Stimulated activated naive CD8-positive, alpha-beta T cell treated with anti-CD3 and anti-CD28 coated beads, Interleukin-15, amount 100 ng/mL, for 72 hours (primary cell): ENCODE measurements at regions not wholly inside any gene's neighbourhood (a gene's known extent, or its start where the extent isn't known, plus 50 kb on each side); places are given as distances from the start of the nearest gene placed in this dataset.

Experiments
- ATAC-seq: fragments of 150-1000 bp; cut with Tn5 transposase; 2 replicates; pipeline ENCODE4 v1.10.0; 2021; ENCODE audit warnings: mild to moderate bottlenecking, moderate library complexity
- DNase-seq, 2 donors: peaks; one replicate each; pipeline ENCODE4 v3.0.0; 2021 to 2022
- H3K27ac Mint-ChIP-seq, 2 donors: one replicate each; pipeline ENCODE4 v1.8.0; 2022; ENCODE audit warnings: mild to moderate bottlenecking in 2 of 2, mixed read lengths in 2 of 2, moderate library complexity in 2 of 2
- H3K27me3 Mint-ChIP-seq: one replicate; pipeline ENCODE4 v1.8.0; 2022; ENCODE audit warnings: mixed read lengths
- H3K4me1 Mint-ChIP-seq: one replicate; pipeline ENCODE4 v1.8.0; 2022; ENCODE audit warnings: mild to moderate bottlenecking, mixed read lengths
- H3K4me3 Mint-ChIP-seq, 2 donors: one replicate each; pipeline ENCODE4 v1.8.0; 2022; ENCODE audit warnings: mild to moderate bottlenecking in 2 of 2, mixed read lengths in 2 of 2, moderate library complexity in 1 of 2
- H3K9me3 Mint-ChIP-seq, 2 donors: one replicate each; pipeline ENCODE4 v1.8.0; 2022; ENCODE audit warnings: mixed read lengths in 2 of 2

GRCh38 chr3:30495172-30496065 lies 111.0 kb upstream of the TGFBR2 start:
- peaks cover 0 to 1% of the 10 kb centered on the region in 2 donors for H3K9me3 Mint-ChIP-seq
- ATAC-seq (no peak), DNase-seq (no peak)
- peak overlapping the region in 1 of 2 donors; percentile 24 for H3K27ac Mint-ChIP-seq
- no peaks in the 10 kb centered on the region for H3K27me3 Mint-ChIP-seq
- peaks cover 35% of the 10 kb centered on the region for H3K4me1 Mint-ChIP-seq
- H3K4me3 Mint-ChIP-seq, result peak overlapping the region; percentile 43 to 59

- DNase-seq (peak in 1 of 2 donors; percentile 12), ATAC-seq (no peak)
- Mint-ChIP-seq H3K27me3 (no peaks in the 10 kb centered on the region), H3K9me3 (no peaks in the 10 kb centered on the region), H3K4me3 (peak overlapping the region; percentile 45 to 59), H3K27ac (peak overlapping the region; percentile 48 to 64), H3K4me1 (peaks cover 44% of the 10 kb centered on the region)
Observed at GRCh38 chr3:30496066-30496966, 110.1 kb upstream of the TGFBR2 start.

GRCh38 chr3:30498587-30498967 lies 107.8 kb upstream of the TGFBR2 start:
- no peaks in the 10 kb centered on the region for H3K27me3 Mint-ChIP-seq
- no peak overlapping the region for H3K27ac Mint-ChIP-seq
- no peak for ATAC-seq
- no peaks in the 10 kb centered on the region for H3K9me3 Mint-ChIP-seq
- peaks cover 66% of the 10 kb centered on the region for H3K4me1 Mint-ChIP-seq
- DNase-seq, result no peak
- no peak overlapping the region for H3K4me3 Mint-ChIP-seq

GRCh38 chr3:30500666-30501399 lies 105.6 kb upstream of the TGFBR2 start:
- H3K27me3 Mint-ChIP-seq, result no peaks in the 10 kb centered on the region
- peak overlapping the region in 1 of 2 donors; percentile 1 for H3K27ac Mint-ChIP-seq
- peak overlapping the region in 1 of 2 donors; percentile 53 for H3K4me3 Mint-ChIP-seq
- H3K4me1 Mint-ChIP-seq, result peaks cover 50% of the 10 kb centered on the region
- H3K9me3 Mint-ChIP-seq, result peaks cover 0 to 1% of the 10 kb centered on the region in 2 donors
- ATAC-seq, result peak; percentile 87
- DNase-seq, result peak in 1 of 2 donors; percentile 28

GRCh38 chr3:30501526-30501925 lies 104.9 kb upstream of the TGFBR2 start:
- Mint-ChIP-seq H3K4me1 (peaks cover 43% of the 10 kb centered on the region), H3K4me3 (no peak overlapping the region), H3K27me3 (no peaks in the 10 kb centered on the region), H3K27ac (no peak overlapping the region), H3K9me3 (peaks cover 0 to 8% of the 10 kb centered on the region in 2 donors)
- ATAC-seq (no peak), DNase-seq (no peak)

- H3K4me1 Mint-ChIP-seq, result peaks cover 36% of the 10 kb centered on the region
- H3K4me3 Mint-ChIP-seq, result no peak overlapping the region
- ATAC-seq, result no peak
- no peak for DNase-seq
- H3K9me3 Mint-ChIP-seq, result peaks cover 0 to 9% of the 10 kb centered on the region in 2 donors
- H3K27ac Mint-ChIP-seq, result no peak overlapping the region
- no peaks in the 10 kb centered on the region for H3K27me3 Mint-ChIP-seq
Observed at GRCh38 chr3:30502051-30502741, 104.2 kb upstream of the TGFBR2 start.

GRCh38 chr3:30502742-30503073 lies 103.7 kb upstream of the TGFBR2 start:
- peak overlapping the region in 1 of 2 donors; percentile 21 for H3K27ac Mint-ChIP-seq
- H3K4me1 Mint-ChIP-seq, result peaks cover 36% of the 10 kb centered on the region
- H3K27me3 Mint-ChIP-seq, result no peaks in the 10 kb centered on the region
- no peak for DNase-seq
- H3K9me3 Mint-ChIP-seq, result peaks cover 0 to 9% of the 10 kb centered on the region in 2 donors
- H3K4me3 Mint-ChIP-seq, result no peak overlapping the region
- ATAC-seq, result peak; percentile 67

- no peaks in the 10 kb centered on the region for H3K27me3 Mint-ChIP-seq
- no peak overlapping the region for H3K27ac Mint-ChIP-seq
- DNase-seq (no peak), ATAC-seq (no peak)
- peaks cover 36% of the 10 kb centered on the region for H3K4me1 Mint-ChIP-seq
- H3K4me3 Mint-ChIP-seq, result no peak overlapping the region
- H3K9me3 Mint-ChIP-seq, result peaks cover 0 to 9% of the 10 kb centered on the region in 2 donors
Observed at GRCh38 chr3:30503446-30503845, 103.0 kb upstream of the TGFBR2 start.

- Mint-ChIP-seq H3K4me1 (peaks cover 36% of the 10 kb centered on the region), H3K9me3 (peaks cover 0 to 9% of the 10 kb centered on the region in 2 donors), H3K27ac (no peak overlapping the region), H3K4me3 (no peak overlapping the region), H3K27me3 (no peaks in the 10 kb centered on the region)
- DNase-seq, result no peak
- ATAC-seq, result no peak
Observed at GRCh38 chr3:30504939-30505338, 101.5 kb upstream of the TGFBR2 start.

- ATAC-seq (no peak), DNase-seq (no peak)
- Mint-ChIP-seq H3K27ac (no peak overlapping the region), H3K4me1 (peaks cover 26% of the 10 kb centered on the region), H3K9me3 (peaks cover 0 to 9% of the 10 kb centered on the region in 2 donors), H3K4me3 (no peak overlapping the region), H3K27me3 (no peaks in the 10 kb centered on the region)
Observed at GRCh38 chr3:30505866-30506520, 100.4 kb upstream of the TGFBR2 start.

GRCh38 chr3:30508339-30508738 lies 98.1 kb upstream of the TGFBR2 start:
- Mint-ChIP-seq H3K27me3 (no peaks in the 10 kb centered on the region), H3K4me3 (no peak overlapping the region), H3K4me1 (peaks cover 14% of the 10 kb centered on the region), H3K9me3 (peaks cover 0 to 9% of the 10 kb centered on the region in 2 donors), H3K27ac (no peak overlapping the region)
- no peak for ATAC-seq
- DNase-seq, result no peak

GRCh38 chr3:30510596-30510995 lies 95.8 kb upstream of the TGFBR2 start:
- H3K4me3 Mint-ChIP-seq, result no peak overlapping the region
- DNase-seq, result no peak
- no peaks in the 10 kb centered on the region for H3K27me3 Mint-ChIP-seq
- peaks cover 0 to 9% of the 10 kb centered on the region in 2 donors for H3K9me3 Mint-ChIP-seq
- H3K27ac Mint-ChIP-seq, result no peak overlapping the region
- H3K4me1 Mint-ChIP-seq, result peaks cover 11% of the 10 kb centered on the region
- ATAC-seq, result no peak

GRCh38 chr3:30511524-30512251 lies 94.7 kb upstream of the TGFBR2 start:
- ATAC-seq, result peak; percentile 56
- H3K9me3 Mint-ChIP-seq, result no peaks in the 10 kb centered on the region
- peak overlapping the region in 1 of 2 donors; percentile 17 for H3K27ac Mint-ChIP-seq
- H3K27me3 Mint-ChIP-seq, result no peaks in the 10 kb centered on the region
- peak in 1 of 2 donors; percentile 33 for DNase-seq
- H3K4me1 Mint-ChIP-seq, result peaks cover 11% of the 10 kb centered on the region
- peak overlapping the region in 1 of 2 donors; percentile 0 for H3K4me3 Mint-ChIP-seq

- Mint-ChIP-seq H3K27ac (no peak overlapping the region), H3K4me3 (no peak overlapping the region)
- ATAC-seq, result no peak
Observed at GRCh38 chr3:30512576-30512975, 93.8 kb upstream of the TGFBR2 start.

More at GRCh38 chr3:30512576-30512975, 93.8 kb upstream of the TGFBR2 start:
- no peak for DNase-seq
- Mint-ChIP-seq H3K9me3 (no peaks in the 10 kb centered on the region), H3K4me1 (peaks cover 14% of the 10 kb centered on the region), H3K27me3 (no peaks in the 10 kb centered on the region)
